Stimulated activated CD8-positive, alpha-beta memory T cell treated with anti-CD3 and anti-CD28 coated beads, Interleukin-15, amount 100 ng/mL, for 48 hours (primary cell): ENCODE measurements at regions not wholly inside any gene's neighbourhood (a gene's known extent, or its start where the extent isn't known, plus 50 kb on each side); places are given as distances from the start of the nearest gene placed in this dataset.

Experiments
- DNase-seq, 2 donors: peaks; one replicate each; pipeline ENCODE4 v3.0.0-alpha.2; 2020; ENCODE audit warnings: low read depth in 2 of 2

DNA sequence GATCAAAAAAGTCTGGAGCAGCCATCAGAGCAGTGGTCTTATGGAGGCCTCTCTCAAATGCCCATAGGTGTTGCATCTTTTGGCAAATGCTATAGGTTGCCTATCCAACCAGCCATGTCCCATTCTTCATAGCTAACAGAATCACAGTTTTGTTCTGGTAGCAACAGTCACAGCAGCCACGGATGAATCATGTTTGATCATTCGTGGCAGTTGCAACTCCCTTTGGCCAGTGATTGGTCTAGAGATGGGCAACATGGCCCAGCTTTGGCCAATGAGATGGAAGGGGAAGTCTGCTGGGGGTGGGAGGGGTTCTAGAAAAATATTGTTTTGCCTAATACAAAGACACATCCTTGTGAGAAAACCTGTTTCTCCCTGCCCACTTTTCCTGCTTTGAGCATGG is 50.3 kb upstream of the PPP2R3A start:
- no peak for DNase-seq
